ENCODE measurements at regions not wholly inside any gene's neighbourhood (a gene's known extent, or its start where the extent isn't known, plus 50 kb on each side); places are given as distances from the start of the nearest gene placed in this dataset.

DNA sequence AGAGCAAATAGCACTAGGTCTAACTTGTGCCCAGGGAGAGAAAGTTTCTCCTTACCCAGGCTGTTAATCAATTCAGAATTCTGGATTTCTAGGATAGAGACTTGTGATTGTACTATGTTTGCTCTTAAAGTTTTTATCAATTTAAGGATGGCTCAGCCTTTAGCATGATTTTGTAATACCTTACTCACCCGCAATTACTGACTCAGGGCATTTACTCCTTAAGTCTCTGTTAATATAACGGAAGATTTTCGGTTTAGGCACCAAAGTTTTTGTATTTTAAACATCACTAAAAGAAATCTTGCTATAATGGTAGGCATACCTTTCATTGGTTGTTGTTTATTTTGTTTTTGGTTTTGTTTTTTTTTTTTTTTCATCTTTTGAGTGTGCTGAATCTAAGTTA, 358.2 kb downstream of the RBM43 start:
- TF ChIP-seq, protein P1, sequence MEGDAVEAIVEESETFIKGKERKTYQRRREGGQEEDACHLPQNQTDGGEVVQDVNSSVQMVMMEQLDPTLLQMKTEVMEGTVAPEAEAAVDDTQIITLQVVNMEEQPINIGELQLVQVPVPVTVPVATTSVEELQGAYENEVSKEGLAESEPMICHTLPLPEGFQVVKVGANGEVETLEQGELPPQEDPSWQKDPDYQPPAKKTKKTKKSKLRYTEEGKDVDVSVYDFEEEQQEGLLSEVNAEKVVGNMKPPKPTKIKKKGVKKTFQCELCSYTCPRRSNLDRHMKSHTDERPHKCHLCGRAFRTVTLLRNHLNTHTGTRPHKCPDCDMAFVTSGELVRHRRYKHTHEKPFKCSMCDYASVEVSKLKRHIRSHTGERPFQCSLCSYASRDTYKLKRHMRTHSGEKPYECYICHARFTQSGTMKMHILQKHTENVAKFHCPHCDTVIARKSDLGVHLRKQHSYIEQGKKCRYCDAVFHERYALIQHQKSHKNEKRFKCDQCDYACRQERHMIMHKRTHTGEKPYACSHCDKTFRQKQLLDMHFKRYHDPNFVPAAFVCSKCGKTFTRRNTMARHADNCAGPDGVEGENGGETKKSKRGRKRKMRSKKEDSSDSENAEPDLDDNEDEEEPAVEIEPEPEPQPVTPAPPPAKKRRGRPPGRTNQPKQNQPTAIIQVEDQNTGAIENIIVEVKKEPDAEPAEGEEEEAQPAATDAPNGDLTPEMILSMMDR (IDR thresholded peaks at IDR 0.05), result no peak
- TF ChIP-seq EZH2 (IDR thresholded peaks at IDR 0.05) (no peak), EZH2phosphoT487 (IDR thresholded peaks at IDR 0.05) (no peak)
